PC-3 (cell line): ENCODE measurements at regions not wholly inside any gene's neighbourhood (a gene's known extent, or its start where the extent isn't known, plus 50 kb on each side); places are given as distances from the start of the nearest gene placed in this dataset.
"Not testable (repeated sequence)": the region's sequence is repeated elsewhere in the genome, so short reads cannot be mapped to it uniquely, and the experiment has no call there.

Source experiments
- ATAC-seq: fragments of 200-7000 bp; cut with Tn5 transposase; 2 replicates; pipeline ENCODE4 v1.9.1; 2020; ENCODE audit warnings: mild to moderate bottlenecking, moderate library complexity
- BruUV-seq: library from RNA; stranded (reverse); fragments of 400-500 nt; replicated peaks from 2 replicates; lab custom pipeline; 2021; lab: Mats Ljungman, UMichigan
- CTCF ChIA-PET: fragments of 300-600 bp; sonication (Branson Sonifier 250); formaldehyde crosslinking; loops from one replicate; lab custom pipeline; 2022; ENCODE audit warnings: antibody characterized with exemption; lab: Charles Lee
- POLR2A ChIA-PET: fragments of 300-600 bp; sonication (Branson Sonifier 250); formaldehyde crosslinking; loops from one replicate; lab custom pipeline; 2022; ENCODE audit warnings: antibody characterized with exemption; ENCODE audit not compliant: unreplicated experiment; lab: Charles Lee
- DNase-seq: peaks from one replicate; pipeline ENCODE4 v3.0.0-alpha.2; 2015
- H2AFZ ChIP-seq: fragments of 300-600 bp; sonication (generic); 2 replicates; pipeline ENCODE4 v1.6.0; 2016; ENCODE audit warnings: antibody characterized with exemption, low read length
- H3F3A ChIP-seq: fragments of 300-600 bp; sonication (generic); one replicate; pipeline ENCODE4 v1.6.0; 2017; ENCODE audit warnings: antibody characterized with exemption, low read length, control low read depth, mild to moderate bottlenecking; ENCODE audit not compliant: unreplicated experiment
- H3K27ac ChIP-seq: fragments of 300-600 bp; sonication (generic); 2 replicates; pipeline ENCODE4 v1.5.1; 2016; ENCODE audit warnings: mild to moderate bottlenecking, low read length
- H3K27me3 ChIP-seq: fragments of 300-600 bp; sonication (generic); 2 replicates; pipeline ENCODE4 v1.6.1; 2016; ENCODE audit warnings: low read length, mixed read lengths
- H3K36me3 ChIP-seq: fragments of 300-600 bp; sonication (generic); 2 replicates; pipeline ENCODE4 v1.6.1; 2016; ENCODE audit warnings: low read depth, mixed run types, low read length, mixed read lengths
- H3K4me1 ChIP-seq: fragments of 300-600 bp; sonication (generic); 2 replicates; pipeline ENCODE4 v1.5.1; 2016; ENCODE audit warnings: low read length; ENCODE audit not compliant: insufficient read depth
- H3K4me2 ChIP-seq: fragments of 300-600 bp; sonication (generic); 2 replicates; pipeline ENCODE4 v1.6.0; 2016; ENCODE audit warnings: low read length
- H3K4me3 ChIP-seq: fragments of 300-600 bp; sonication (generic); 2 replicates; pipeline ENCODE4 v1.5.1; 2016; ENCODE audit warnings: mild to moderate bottlenecking, low read length, mixed read lengths
- H3K79me2 ChIP-seq: fragments of 300-600 bp; sonication (generic); 2 replicates; pipeline ENCODE4 v1.6.1; 2017; ENCODE audit warnings: low read length, mixed read lengths
- H3K9ac ChIP-seq: fragments of 300-600 bp; sonication (generic); 2 replicates; pipeline ENCODE4 v1.6.0; 2016; ENCODE audit warnings: mild to moderate bottlenecking, low read length
- H3K9me2 ChIP-seq: fragments of 300-600 bp; sonication (generic); replicated peaks from 2 replicates; pipeline ENCODE4 v1.6.1; 2016; ENCODE audit warnings: mixed run types, low read length, mixed read lengths
- H3K9me3 ChIP-seq: fragments of 300-600 bp; sonication (generic); 2 replicates; pipeline ENCODE4 v1.6.1; 2016; ENCODE audit warnings: low read length, mixed read lengths
- H4K20me1 ChIP-seq: fragments of 300-600 bp; sonication (generic); 2 replicates; pipeline ENCODE4 v1.6.1; 2016; ENCODE audit warnings: low read length, mixed read lengths
- EZH2 ChIP-seq: fragments of 300-600 bp; sonication (generic); IDR thresholded peaks from one replicate; pipeline ENCODE4 v1.6.1; 2017; ENCODE audit warnings: antibody characterized with exemption, mild to moderate bottlenecking, low read length; ENCODE audit not compliant: unreplicated experiment
- EZH2phosphoT487 ChIP-seq: fragments of 300-600 bp; sonication (generic); IDR thresholded peaks from 2 replicates; pipeline ENCODE4 v1.6.1; 2018; ENCODE audit warnings: mild to moderate bottlenecking, antibody characterized with exemption, low read length, borderline replicate concordance
- intact Hi-C: fragments of 100-400 bp; cut with micrococcal nuclease; formaldehyde crosslinking; loops from 2 replicates; pipeline ENCODE4 v1.9.0; 2023
- TF ChIP-seq, protein P1 (sequence below): fragments of 300-600 bp; sonication (generic); conservative IDR thresholded peaks from 2 replicates; pipeline ENCODE4 v1.5.1; 2017; ENCODE audit warnings: antibody characterized with exemption, low read depth, mild to moderate bottlenecking, low read length

DNA sequence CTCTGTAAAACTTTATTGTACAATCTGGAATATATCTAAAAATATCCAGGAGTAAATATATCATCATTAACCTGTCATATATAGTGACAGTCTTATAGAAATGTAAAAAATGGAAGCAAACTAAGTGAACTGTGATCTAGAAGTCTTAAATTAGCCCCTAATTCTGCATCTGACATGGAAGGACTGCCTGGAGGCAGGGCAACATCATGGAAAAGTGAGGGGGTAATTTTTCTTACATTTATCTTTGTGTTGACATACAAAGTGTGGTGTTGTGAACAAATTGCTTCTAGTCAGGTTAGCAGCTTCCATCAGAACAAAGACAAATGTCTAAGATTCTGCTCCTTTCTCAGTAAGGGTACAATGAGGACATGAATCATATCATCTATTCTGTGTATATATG, 186.3 kb downstream of the C4orf33 start:
- ChIA-PET POLR2A (no interaction called here), CTCF (no interaction called here)
- BruUV-seq = no TSS peak
- Histone ChIP-seq H2AFZ (no peak overlapping the region), H3F3A (no peaks in the 10 kb centered on the region), H3K9ac (no peak overlapping the region), H3K4me2 (no peak overlapping the region), H3K4me3 (no peak overlapping the region), H3K4me1 (no peaks in the 10 kb centered on the region), H4K20me1 (no peaks in the 10 kb centered on the region), H3K79me2 (no peaks in the 10 kb centered on the region), H3K9me2 (no peaks in the 10 kb centered on the region), H3K9me3 (no peaks in the 10 kb centered on the region), H3K36me3 (no peaks in the 10 kb centered on the region), H3K27me3 (no peaks in the 10 kb centered on the region), H3K27ac (no peak overlapping the region)
- ATAC-seq (no peak), DNase-seq (no peak)
- intact Hi-C loops = no loop called here
- TF ChIP-seq EZH2 (no peak), EZH2phosphoT487 (no peak)
- TF ChIP-seq, protein P1, sequence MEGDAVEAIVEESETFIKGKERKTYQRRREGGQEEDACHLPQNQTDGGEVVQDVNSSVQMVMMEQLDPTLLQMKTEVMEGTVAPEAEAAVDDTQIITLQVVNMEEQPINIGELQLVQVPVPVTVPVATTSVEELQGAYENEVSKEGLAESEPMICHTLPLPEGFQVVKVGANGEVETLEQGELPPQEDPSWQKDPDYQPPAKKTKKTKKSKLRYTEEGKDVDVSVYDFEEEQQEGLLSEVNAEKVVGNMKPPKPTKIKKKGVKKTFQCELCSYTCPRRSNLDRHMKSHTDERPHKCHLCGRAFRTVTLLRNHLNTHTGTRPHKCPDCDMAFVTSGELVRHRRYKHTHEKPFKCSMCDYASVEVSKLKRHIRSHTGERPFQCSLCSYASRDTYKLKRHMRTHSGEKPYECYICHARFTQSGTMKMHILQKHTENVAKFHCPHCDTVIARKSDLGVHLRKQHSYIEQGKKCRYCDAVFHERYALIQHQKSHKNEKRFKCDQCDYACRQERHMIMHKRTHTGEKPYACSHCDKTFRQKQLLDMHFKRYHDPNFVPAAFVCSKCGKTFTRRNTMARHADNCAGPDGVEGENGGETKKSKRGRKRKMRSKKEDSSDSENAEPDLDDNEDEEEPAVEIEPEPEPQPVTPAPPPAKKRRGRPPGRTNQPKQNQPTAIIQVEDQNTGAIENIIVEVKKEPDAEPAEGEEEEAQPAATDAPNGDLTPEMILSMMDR = no peak

- CTCF ChIA-PET, H3F3A ChIP-seq, H3K79me2 ChIP-seq, H3K9me2 ChIP-seq, ATAC-seq, H3K36me3 ChIP-seq, H3K27me3 ChIP-seq, H3K4me1 ChIP-seq, H2AFZ ChIP-seq, H4K20me1 ChIP-seq, DNase-seq, H3K9ac ChIP-seq, H3K4me2 ChIP-seq, H3K4me3 ChIP-seq, BruUV-seq, H3K27ac ChIP-seq, POLR2A ChIA-PET, H3K9me3 ChIP-seq, intact Hi-C loops: not testable (repeated sequence)
Observed at GRCh38 chr4:129292194-129292593, 196.2 kb downstream of the C4orf33 start.

DNA sequence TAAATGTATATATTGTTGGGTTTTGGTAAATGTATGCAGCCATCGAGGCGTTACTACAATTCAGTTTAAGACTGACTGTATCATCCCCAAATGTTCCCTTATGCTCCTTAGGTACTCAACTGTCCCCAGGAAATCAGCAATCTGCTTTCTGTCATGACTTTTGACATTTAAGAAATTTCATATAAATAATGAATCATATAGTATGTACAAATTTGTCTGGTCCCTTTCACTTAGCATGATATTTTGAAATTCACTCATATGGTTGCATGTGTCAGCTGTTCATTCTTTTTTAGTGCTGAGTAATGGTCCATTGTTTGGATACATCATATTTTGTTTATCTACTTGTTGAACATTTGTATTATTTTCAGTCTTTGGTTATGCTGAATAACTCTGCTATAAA, 218.8 kb downstream of the C4orf33 start:
- Histone ChIP-seq H3K4me3 (no peak overlapping the region), H3K9ac (no peak overlapping the region), H3K27ac (no peak overlapping the region), H3K4me1 (no peaks in the 10 kb centered on the region), H3K36me3 (no peaks in the 10 kb centered on the region), H3K4me2 (no peak overlapping the region), H2AFZ (no peak overlapping the region), H3K27me3 (no peaks in the 10 kb centered on the region), H3K79me2 (no peaks in the 10 kb centered on the region), H4K20me1 (no peaks in the 10 kb centered on the region), H3K9me3 (no peaks in the 10 kb centered on the region), H3K9me2 (no peaks in the 10 kb centered on the region), H3F3A (no peaks in the 10 kb centered on the region)
- BruUV-seq = no TSS peak
- ChIA-PET CTCF (no interaction called here), POLR2A (no interaction called here)
- DNase-seq = no peak
- no peak for TF ChIP-seq EZH2phosphoT487
- no peak for ATAC-seq
- intact Hi-C loops = no loop called here

DNA sequence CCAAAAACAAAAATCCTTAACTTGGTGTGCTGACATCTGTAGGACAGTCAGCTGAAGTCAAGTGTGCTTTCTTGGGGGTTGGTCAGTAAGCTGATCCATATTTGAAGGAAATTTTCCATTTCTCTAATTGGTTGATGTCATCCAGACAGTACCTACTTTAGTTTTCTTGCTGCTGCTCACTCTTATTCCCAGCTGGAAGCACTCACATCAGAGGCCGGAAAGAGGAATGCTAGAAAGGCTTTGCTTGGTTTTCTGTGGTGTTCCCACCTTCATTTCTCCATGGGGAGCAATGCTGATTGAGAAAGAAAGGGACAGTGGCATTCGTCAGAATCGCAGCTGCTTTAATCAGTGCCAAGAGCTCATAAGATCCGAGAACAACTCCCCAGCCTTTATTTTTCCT, 227.0 kb downstream of the C4orf33 start:
- ATAC-seq = no peak
- Histone ChIP-seq H3K9me3 (no peaks in the 10 kb centered on the region), H3K9me2 (no peaks in the 10 kb centered on the region), H3K4me3 (no peak overlapping the region), H3K4me1 (peaks cover 15% of the 10 kb centered on the region), H3K27me3 (no peaks in the 10 kb centered on the region), H3K27ac (no peak overlapping the region), H3K36me3 (no peaks in the 10 kb centered on the region), H4K20me1 (no peaks in the 10 kb centered on the region), H3K4me2 (no peak overlapping the region), H2AFZ (no peak overlapping the region), H3K9ac (no peak overlapping the region), H3F3A (no peaks in the 10 kb centered on the region), H3K79me2 (no peaks in the 10 kb centered on the region)
- intact Hi-C loops = no loop called here
- no peak for DNase-seq
- no TSS peak for BruUV-seq
- POLR2A ChIA-PET = no interaction called here
- CTCF ChIA-PET = no interaction called here
- TF ChIP-seq EZH2 (no peak), EZH2phosphoT487 (no peak)
- TF ChIP-seq, protein P1 = no peak
